ENCODE measurements at regions not wholly inside any gene's neighbourhood (a gene's known extent, or its start where the extent isn't known, plus 50 kb on each side); places are given as distances from the start of the nearest gene placed in this dataset.

- intact Hi-C loops (cut with DNase I; ENCODE audit: low total_unique reads) = no loop called here
- no peaks in the 10 kb centered on the region for H3K4me1 ChIP-seq
- no peak for DNase-seq
- TF ChIP-seq POLR2A (IDR thresholded peaks at IDR 0.05) (no peak), POLR2AphosphoS5 (IDR thresholded peaks at IDR 0.05) (no peak), CTCF (IDR thresholded peaks at IDR 0.05 in 8 of 11, conservative IDR thresholded peaks at IDR 0.05 in 3 of 11) (no peak)
- peaks cover 0 to 44% (median 20%) of the 10 kb centered on the region in 8 donors for H3K9me3 ChIP-seq
- no peak overlapping the region for H3K27ac ChIP-seq
- 74 to 95% (median 87%) methylated on average over 1 of the region's 1 CpG for WGBS, 5 donors
- no peaks in the 10 kb centered on the region for H3K36me3 ChIP-seq
- H3K27me3 ChIP-seq (replicated peaks in 1 of 7) = no peaks in the 10 kb centered on the region
- H3K4me3 ChIP-seq = no peak overlapping the region
These were observed 1179.9 kb upstream of the PCDH9 start for GRCh38 chr13:68410007-68410406.

GRCh38 chr13:68390987-68391386 lies 1160.9 kb upstream of the PCDH9 start:
- no peaks in the 10 kb centered on the region for H3K36me3 ChIP-seq
- no peak for TF ChIP-seq POLR2AphosphoS5 (IDR thresholded peaks at IDR 0.05)
- TF ChIP-seq POLR2A (IDR thresholded peaks at IDR 0.05) = no peak
- TF ChIP-seq CTCF (IDR thresholded peaks at IDR 0.05 in 8 of 11, conservative IDR thresholded peaks at IDR 0.05 in 3 of 11) = no peak
- DNase-seq = no peak
- no peaks in the 10 kb centered on the region for H3K4me1 ChIP-seq
- no peak overlapping the region for H3K27ac ChIP-seq
- H3K27me3 ChIP-seq (replicated peaks in 1 of 7) = no peaks in the 10 kb centered on the region
- H3K9me3 ChIP-seq = peaks cover 0 to 4% (median 0%) of the 10 kb centered on the region in 8 donors
- intact Hi-C loops (cut with DNase I; ENCODE audit: low total_unique reads) = no loop called here
- H3K4me3 ChIP-seq = no peak overlapping the region
- 86 to 95% (median 88%) methylated on average over 5 of the region's 5 CpGs for WGBS, 5 donors

- no peak overlapping the region for H3K4me3 ChIP-seq
- intact Hi-C loops (cut with DNase I; ENCODE audit: low total_unique reads) = no loop called here
- DNase-seq = no peak
- WGBS, 5 donors = 56 to 97% (median 85%) methylated on average over 2 to 3 of the region's 3 CpGs
- no peaks in the 10 kb centered on the region for H3K4me1 ChIP-seq
- H3K9me3 ChIP-seq = peaks cover 0 to 4% (median 0%) of the 10 kb centered on the region in 8 donors
- H3K27me3 ChIP-seq (replicated peaks in 1 of 7) = no peaks in the 10 kb centered on the region
- no peaks in the 10 kb centered on the region for H3K36me3 ChIP-seq
- TF ChIP-seq CTCF (IDR thresholded peaks at IDR 0.05 in 8 of 11, conservative IDR thresholded peaks at IDR 0.05 in 3 of 11) (no peak), POLR2A (IDR thresholded peaks at IDR 0.05) (no peak), POLR2AphosphoS5 (IDR thresholded peaks at IDR 0.05) (no peak)
- no peak overlapping the region for H3K27ac ChIP-seq
These were observed 1156.7 kb upstream of the PCDH9 start for GRCh38 chr13:68386808-68387207.

- H3K27me3 ChIP-seq (replicated peaks in 1 of 7) = no peaks in the 10 kb centered on the region
- intact Hi-C loops (cut with DNase I; ENCODE audit: low total_unique reads) = no loop called here
- 86 to 92% (median 89%) methylated on average over 6 of the region's 6 CpGs for WGBS, 5 donors
These were observed 1150.2 kb upstream of the PCDH9 start for GRCh38 chr13:68380041-68380973.

More at GRCh38 chr13:68380041-68380973, 1150.2 kb upstream of the PCDH9 start:
- Histone ChIP-seq H3K9me3 (no peaks in the 10 kb centered on the region), H3K4me1 (no peaks in the 10 kb centered on the region), H3K36me3 (no peaks in the 10 kb centered on the region), H3K4me3 (no peak overlapping the region), H3K27ac (no peak overlapping the region)
- TF ChIP-seq POLR2AphosphoS5 (IDR thresholded peaks at IDR 0.05) = no peak
- no peak for TF ChIP-seq CTCF (IDR thresholded peaks at IDR 0.05 in 8 of 11, conservative IDR thresholded peaks at IDR 0.05 in 3 of 11)
- TF ChIP-seq POLR2A (IDR thresholded peaks at IDR 0.05) = no peak
- no peak for DNase-seq

Measured in spleen (tissue), 11 donors.